ENCODE measurements at regions not wholly inside any gene's neighbourhood (a gene's known extent, or its start where the extent isn't known, plus 50 kb on each side); places are given as distances from the start of the nearest gene placed in this dataset.

DNA sequence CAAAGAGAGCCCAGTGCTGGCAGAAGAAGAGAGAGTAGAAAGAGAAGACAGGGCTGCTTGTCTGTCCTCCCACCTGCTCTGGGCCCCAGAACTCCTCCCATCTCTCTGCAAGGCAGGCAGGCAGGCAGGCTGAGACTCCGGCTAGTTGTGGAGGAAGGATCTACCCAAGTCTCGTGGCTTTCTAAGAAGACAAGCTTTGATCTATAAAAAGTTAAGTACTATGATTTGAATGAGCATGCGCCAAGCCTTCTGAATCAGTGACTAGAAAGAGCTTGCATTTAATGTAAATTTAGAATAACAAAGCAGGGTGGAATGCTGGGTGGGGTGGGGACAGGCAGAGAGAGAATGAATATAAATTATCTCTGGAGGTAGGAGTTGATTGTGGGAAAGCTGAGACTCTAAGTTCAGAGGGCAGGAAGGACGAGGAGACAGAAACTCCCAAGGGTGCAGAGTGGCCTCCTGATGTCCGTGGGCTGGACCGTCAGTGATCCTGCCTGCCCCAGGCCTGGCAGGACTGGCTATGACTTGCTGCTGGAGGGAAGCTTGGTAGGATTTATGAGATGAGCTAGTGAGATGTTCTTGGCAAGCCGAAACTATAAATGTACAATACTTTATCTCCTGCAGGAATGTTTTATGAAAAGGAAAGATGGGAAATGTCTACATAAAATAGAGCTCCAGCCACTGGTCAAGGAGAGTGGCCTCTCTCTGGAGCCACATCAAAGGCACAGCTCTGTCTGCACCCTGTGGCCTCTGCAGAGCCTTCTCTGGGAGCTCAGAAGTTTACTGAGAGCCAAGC lies 447.5 kb downstream of the TNS1 start:
- no peak overlapping the region for H3K27ac ChIP-seq (ENCODE audit: low read depth, low read length)
- peaks cover 10% of the 10 kb centered on the region for H3K4me1 ChIP-seq (ENCODE audit: control insufficient read depth, low read depth, low read length)
- DNase-seq, result peak; percentile 67

DNA sequence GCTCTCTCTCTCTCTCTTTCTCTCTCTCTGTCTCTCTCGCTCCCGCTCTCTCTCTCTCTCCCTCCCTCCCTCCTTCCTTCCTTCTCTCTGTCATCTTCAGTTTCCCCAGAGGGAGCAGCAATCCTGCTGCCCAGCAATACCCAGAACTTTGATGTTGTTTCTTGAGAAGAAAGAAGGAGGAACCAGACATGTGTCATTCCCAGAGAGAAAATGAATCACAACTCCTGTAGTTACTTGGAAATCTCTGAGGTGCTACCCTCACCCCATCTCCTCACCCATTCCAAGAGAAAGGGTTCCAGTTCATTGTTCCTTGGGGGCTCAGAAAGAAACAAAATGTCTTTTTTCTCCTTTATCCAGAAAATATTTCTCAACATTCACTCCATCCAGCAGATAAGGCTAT lies 449.1 kb downstream of the TNS1 start:
- Histone ChIP-seq H3K18ac (ENCODE audit: low read length) (peak overlapping the region; percentile 78), H3K27me3 (ENCODE audit: insufficient read depth, low read length, poor library complexity) (no peaks in the 10 kb centered on the region), H2AK5ac (ENCODE audit: low read length) (no peak overlapping the region), H3K9ac (ENCODE audit: low read length) (no peak overlapping the region), H4K5ac (ENCODE audit: low read length) (no peak overlapping the region), H3K4me3 (ENCODE audit: low read length) (no peak overlapping the region), H3K27ac (ENCODE audit: low read depth, low read length) (peak overlapping the region; percentile 79), H2BK15ac (replicated peaks; ENCODE audit: low read depth) (no peak overlapping the region), H4K8ac (ENCODE audit: low read depth, low read length) (no peak overlapping the region), H3K23ac (ENCODE audit: low read length) (no peak overlapping the region), H2BK5ac (ENCODE audit: low read length) (peak overlapping the region; percentile 36), H2BK120ac (ENCODE audit: low read depth, low read length) (peak overlapping the region; percentile 62), H3K4me1 (ENCODE audit: control insufficient read depth, low read depth, low read length) (peaks cover 10% of the 10 kb centered on the region), H3K36me3 (ENCODE audit: control insufficient read depth, insufficient read depth, low read length) (no peaks in the 10 kb centered on the region), H3K4ac (ENCODE audit: low read depth, low read length) (peak overlapping the region; percentile 71), H3K79me2 (ENCODE audit: control insufficient read depth, insufficient read depth, low read length) (no peaks in the 10 kb centered on the region), H3K56ac (ENCODE audit: low read length) (peak overlapping the region; percentile 37), H3K79me1 (ENCODE audit: low read length) (no peaks in the 10 kb centered on the region), H3K4me2 (ENCODE audit: low read length) (no peak overlapping the region)
- no peak for DNase-seq
- WGBS (ENCODE audit: extremely low coverage, insufficient coverage, low lambda C conversion rate), result no CpG with 5 or more reads among the region's 2 CpGs

More for the DNA sequence above, 447.5 kb downstream of the TNS1 start:
- no peak overlapping the region for H4K5ac ChIP-seq (ENCODE audit: low read length)
- H3K36me3 ChIP-seq (ENCODE audit: control insufficient read depth, insufficient read depth, low read length), result no peaks in the 10 kb centered on the region
- H3K4me3 ChIP-seq (ENCODE audit: low read length), result no peak overlapping the region
- no peak overlapping the region for H3K56ac ChIP-seq (ENCODE audit: low read length)
- no peak overlapping the region for H3K4ac ChIP-seq (ENCODE audit: low read depth, low read length)
- no peaks in the 10 kb centered on the region for H3K79me1 ChIP-seq (ENCODE audit: low read length)
- H3K27me3 ChIP-seq (ENCODE audit: insufficient read depth, low read length, poor library complexity), result no peaks in the 10 kb centered on the region
- H4K8ac ChIP-seq (ENCODE audit: low read depth, low read length), result no peak overlapping the region
- H2AK5ac ChIP-seq (ENCODE audit: low read length), result no peak overlapping the region
- H3K79me2 ChIP-seq (ENCODE audit: control insufficient read depth, insufficient read depth, low read length), result no peaks in the 10 kb centered on the region
- WGBS (ENCODE audit: extremely low coverage, insufficient coverage, low lambda C conversion rate), result no CpG with 5 or more reads among the region's 7 CpGs
- no peak overlapping the region for H3K18ac ChIP-seq (ENCODE audit: low read length)
- no peak overlapping the region for H2BK5ac ChIP-seq (ENCODE audit: low read length)
- H3K23ac ChIP-seq (ENCODE audit: low read length), result no peak overlapping the region
- no peak overlapping the region for H2BK120ac ChIP-seq (ENCODE audit: low read depth, low read length)
- H3K4me2 ChIP-seq (ENCODE audit: low read length), result no peak overlapping the region
- H2BK15ac ChIP-seq (replicated peaks; ENCODE audit: low read depth), result no peak overlapping the region
- H3K9ac ChIP-seq (ENCODE audit: low read length), result no peak overlapping the region

DNA sequence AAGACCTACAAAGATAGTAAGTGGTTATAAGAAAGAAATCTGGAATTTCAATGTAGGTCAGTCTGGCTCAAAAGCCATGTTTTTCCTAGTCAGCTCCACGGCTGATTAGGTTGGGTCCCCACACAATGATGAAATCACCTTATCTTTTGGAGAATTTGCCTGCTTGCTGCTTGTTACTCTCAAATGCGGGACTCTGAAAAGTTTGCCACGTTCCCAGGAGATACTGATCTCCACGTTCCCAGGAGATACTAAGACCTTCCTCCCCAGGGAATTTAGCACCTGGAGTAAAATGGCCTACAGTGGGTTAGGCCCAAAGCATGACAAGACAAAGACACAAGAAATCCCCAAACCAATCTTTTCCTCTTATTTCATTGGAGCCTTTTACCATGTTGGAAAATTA lies 449.6 kb downstream of the TNS1 start:
- no peak overlapping the region for H2AK5ac ChIP-seq (ENCODE audit: low read length)
- no peaks in the 10 kb centered on the region for H3K79me1 ChIP-seq (ENCODE audit: low read length)
- peak overlapping the region; percentile 78 for H3K18ac ChIP-seq (ENCODE audit: low read length)
- H3K56ac ChIP-seq (ENCODE audit: low read length), result peak overlapping the region; percentile 37
- peak overlapping the region; percentile 79 for H3K27ac ChIP-seq (ENCODE audit: low read depth, low read length)
- no peak overlapping the region for H2BK15ac ChIP-seq (replicated peaks; ENCODE audit: low read depth)
- H4K8ac ChIP-seq (ENCODE audit: low read depth, low read length), result no peak overlapping the region
- H4K5ac ChIP-seq (ENCODE audit: low read length), result no peak overlapping the region
- H3K4ac ChIP-seq (ENCODE audit: low read depth, low read length), result peak overlapping the region; percentile 88
- no peak overlapping the region for H3K23ac ChIP-seq (ENCODE audit: low read length)
- H3K79me2 ChIP-seq (ENCODE audit: control insufficient read depth, insufficient read depth, low read length), result no peaks in the 10 kb centered on the region
- no peak overlapping the region for H2BK5ac ChIP-seq (ENCODE audit: low read length)
- WGBS (ENCODE audit: extremely low coverage, insufficient coverage, low lambda C conversion rate), result no CpG with 5 or more reads among the region's 4 CpGs
- no peaks in the 10 kb centered on the region for H3K36me3 ChIP-seq (ENCODE audit: control insufficient read depth, insufficient read depth, low read length)
- peak; percentile 89 for DNase-seq
- H2BK120ac ChIP-seq (ENCODE audit: low read depth, low read length), result peak overlapping the region; percentile 62
- H3K4me1 ChIP-seq (ENCODE audit: control insufficient read depth, low read depth, low read length), result peaks cover 10% of the 10 kb centered on the region
- no peak overlapping the region for H3K4me2 ChIP-seq (ENCODE audit: low read length)
- no peak overlapping the region for H3K9ac ChIP-seq (ENCODE audit: low read length)
- no peak overlapping the region for H3K4me3 ChIP-seq (ENCODE audit: low read length)
- H3K27me3 ChIP-seq (ENCODE audit: insufficient read depth, low read length, poor library complexity), result no peaks in the 10 kb centered on the region

DNA sequence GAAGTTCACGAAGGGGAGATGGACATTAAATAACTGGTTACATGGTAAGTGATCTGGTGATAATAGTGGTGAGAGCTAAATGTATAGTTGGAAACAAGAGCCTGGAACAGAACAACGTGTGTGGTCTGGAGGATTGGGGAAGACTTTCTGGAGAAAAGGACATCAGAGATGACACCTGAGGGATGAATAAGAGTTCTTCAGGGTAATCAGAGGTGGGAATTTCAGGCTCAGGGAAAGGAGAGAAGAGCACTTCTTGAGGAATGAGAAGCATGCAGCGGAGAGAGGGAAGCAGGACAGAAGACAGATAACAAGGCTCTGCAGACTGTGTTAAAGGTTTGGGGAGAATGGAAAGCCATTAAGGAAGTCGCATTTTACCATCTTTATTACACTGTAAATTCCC lies 450.7 kb downstream of the TNS1 start:
- Histone ChIP-seq H3K4me3 (ENCODE audit: low read length) (no peak overlapping the region), H4K5ac (ENCODE audit: low read length) (no peak overlapping the region), H3K9ac (ENCODE audit: low read length) (no peak overlapping the region), H3K36me3 (ENCODE audit: control insufficient read depth, insufficient read depth, low read length) (no peaks in the 10 kb centered on the region), H2BK5ac (ENCODE audit: low read length) (no peak overlapping the region), H3K56ac (ENCODE audit: low read length) (no peak overlapping the region), H3K27ac (ENCODE audit: low read depth, low read length) (peak overlapping the region; percentile 58), H3K4me1 (ENCODE audit: control insufficient read depth, low read depth, low read length) (peaks cover 10% of the 10 kb centered on the region), H2BK15ac (replicated peaks; ENCODE audit: low read depth) (no peak overlapping the region), H3K4ac (ENCODE audit: low read depth, low read length) (no peak overlapping the region), H2BK120ac (ENCODE audit: low read depth, low read length) (no peak overlapping the region), H3K23ac (ENCODE audit: low read length) (no peak overlapping the region), H4K8ac (ENCODE audit: low read depth, low read length) (no peak overlapping the region), H3K18ac (ENCODE audit: low read length) (no peak overlapping the region), H3K27me3 (ENCODE audit: insufficient read depth, low read length, poor library complexity) (no peaks in the 10 kb centered on the region), H3K79me2 (ENCODE audit: control insufficient read depth, insufficient read depth, low read length) (no peaks in the 10 kb centered on the region), H2AK5ac (ENCODE audit: low read length) (no peak overlapping the region), H3K79me1 (ENCODE audit: low read length) (no peaks in the 10 kb centered on the region), H3K4me2 (ENCODE audit: low read length) (no peak overlapping the region)
- DNase-seq, result peak; percentile 95
- no CpG with 5 or more reads among the region's 4 CpGs for WGBS (ENCODE audit: extremely low coverage, insufficient coverage, low lambda C conversion rate)

DNA sequence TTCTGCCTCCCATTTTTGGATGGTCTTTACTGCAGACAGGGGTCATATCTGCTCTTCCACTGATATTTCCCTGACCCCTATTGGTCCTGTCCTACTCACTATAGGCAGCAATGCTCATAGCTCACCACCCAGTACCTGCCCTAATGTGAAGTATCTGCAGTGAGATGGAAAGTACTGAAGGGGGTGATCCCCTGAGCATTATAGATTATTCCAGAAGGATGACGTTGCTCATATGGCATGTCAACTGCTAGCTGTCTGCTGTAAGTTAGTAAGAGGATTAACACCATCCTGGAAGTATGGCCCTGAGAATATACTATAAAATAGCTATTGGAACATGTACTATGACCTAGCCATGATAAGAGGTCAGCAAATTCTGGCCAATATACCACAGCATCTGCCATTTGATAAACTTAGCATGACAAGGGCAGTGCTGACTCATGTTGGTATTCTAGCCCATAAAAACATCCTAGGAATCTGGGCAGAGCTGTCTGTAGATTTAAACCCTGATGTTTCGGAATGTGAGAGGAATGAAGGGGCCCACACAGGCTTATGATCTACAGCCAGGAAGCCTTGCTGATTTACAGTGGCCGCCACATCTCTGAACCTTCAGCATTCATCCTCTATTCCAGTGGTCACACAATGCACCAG lies 451.4 kb downstream of the TNS1 start:
- H3K4me1 ChIP-seq (ENCODE audit: control insufficient read depth, low read depth, low read length), result peaks cover 10% of the 10 kb centered on the region

More for the DNA sequence above, 451.4 kb downstream of the TNS1 start:
- Histone ChIP-seq H3K23ac (ENCODE audit: low read length) (no peak overlapping the region), H2AK5ac (ENCODE audit: low read length) (no peak overlapping the region), H2BK5ac (ENCODE audit: low read length) (no peak overlapping the region), H3K4me3 (ENCODE audit: low read length) (no peak overlapping the region), H4K5ac (ENCODE audit: low read length) (no peak overlapping the region), H3K4ac (ENCODE audit: low read depth, low read length) (no peak overlapping the region), H2BK120ac (ENCODE audit: low read depth, low read length) (no peak overlapping the region), H4K8ac (ENCODE audit: low read depth, low read length) (no peak overlapping the region), H3K79me2 (ENCODE audit: control insufficient read depth, insufficient read depth, low read length) (no peaks in the 10 kb centered on the region), H3K9ac (ENCODE audit: low read length) (no peak overlapping the region), H3K27ac (ENCODE audit: low read depth, low read length) (peak overlapping the region; percentile 58), H3K79me1 (ENCODE audit: low read length) (no peaks in the 10 kb centered on the region), H3K18ac (ENCODE audit: low read length) (peak overlapping the region; percentile 19), H3K4me2 (ENCODE audit: low read length) (no peak overlapping the region), H3K56ac (ENCODE audit: low read length) (peak overlapping the region; percentile 7), H2BK15ac (replicated peaks; ENCODE audit: low read depth) (no peak overlapping the region), H3K27me3 (ENCODE audit: insufficient read depth, low read length, poor library complexity) (no peaks in the 10 kb centered on the region), H3K36me3 (ENCODE audit: control insufficient read depth, insufficient read depth, low read length) (no peaks in the 10 kb centered on the region)
- peak; percentile 96 for DNase-seq
- WGBS (ENCODE audit: extremely low coverage, insufficient coverage, low lambda C conversion rate), result no CpG with 5 or more reads among the region's 3 CpGs
